ENCODE measurements at regions not wholly inside any gene's neighbourhood (a gene's known extent, or its start where the extent isn't known, plus 50 kb on each side); places are given as distances from the start of the nearest gene placed in this dataset.
"Not testable (repeated sequence)": the region's sequence is repeated elsewhere in the genome, so short reads cannot be mapped to it uniquely, and the experiment has no call there.

- peak in 1 of 2 experiments; percentile 52 for DNase-seq
Observed at GRCh38 chr12:58009405-58010195, 68.2 kb downstream of the ATP23 start.

DNA sequence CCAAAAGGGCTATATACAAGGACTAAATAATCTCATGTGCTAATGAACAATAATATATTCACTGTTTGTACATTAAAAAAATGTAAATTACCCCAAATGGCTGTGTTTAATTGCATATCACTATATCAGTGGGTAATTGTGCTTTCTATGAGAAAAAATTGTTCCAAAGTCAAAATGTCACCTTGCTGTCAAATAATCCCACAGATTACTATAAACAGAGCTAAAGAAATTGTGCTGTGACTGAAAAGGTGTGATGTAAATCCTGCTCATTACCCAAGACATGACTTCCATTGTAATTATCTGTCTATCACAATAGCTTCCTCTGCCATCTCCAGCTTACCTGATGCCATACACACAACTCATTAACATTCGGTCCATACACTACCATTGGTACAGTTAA, 70.3 kb downstream of the ATP23 start:
- no peak for DNase-seq

DNA sequence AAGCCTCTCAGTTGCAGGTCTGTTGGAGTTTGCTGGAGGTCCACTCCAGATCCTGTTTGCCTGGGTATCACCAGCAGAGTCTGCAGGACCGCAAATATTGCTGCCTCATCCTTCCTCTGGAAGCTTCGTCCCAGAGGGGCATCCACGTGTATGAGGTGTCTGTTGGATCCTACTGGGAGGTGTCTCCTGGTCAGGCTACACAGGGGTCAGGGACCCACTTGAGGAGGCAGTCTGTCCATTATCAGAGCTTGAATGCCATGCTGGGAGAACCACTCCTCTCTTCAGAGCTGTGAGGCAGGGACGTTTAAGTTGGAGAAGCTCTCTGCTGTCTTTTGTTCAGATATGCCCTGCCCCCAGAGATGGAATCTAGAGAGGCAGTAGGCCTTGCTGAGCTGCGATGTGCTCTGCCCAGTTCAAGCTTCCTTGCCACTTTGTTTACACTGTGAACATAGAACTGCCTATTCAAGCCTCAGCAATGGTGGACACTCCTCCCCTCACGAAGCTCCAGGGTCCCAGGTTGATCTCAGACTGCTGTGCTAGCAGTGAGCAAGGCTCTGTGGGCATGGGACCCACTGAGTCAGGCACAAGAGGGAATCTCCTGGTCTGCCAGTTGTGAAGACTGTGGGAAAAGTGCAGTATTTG, 81.1 kb downstream of the ATP23 start:
- not testable (repeated sequence) for DNase-seq

DNA sequence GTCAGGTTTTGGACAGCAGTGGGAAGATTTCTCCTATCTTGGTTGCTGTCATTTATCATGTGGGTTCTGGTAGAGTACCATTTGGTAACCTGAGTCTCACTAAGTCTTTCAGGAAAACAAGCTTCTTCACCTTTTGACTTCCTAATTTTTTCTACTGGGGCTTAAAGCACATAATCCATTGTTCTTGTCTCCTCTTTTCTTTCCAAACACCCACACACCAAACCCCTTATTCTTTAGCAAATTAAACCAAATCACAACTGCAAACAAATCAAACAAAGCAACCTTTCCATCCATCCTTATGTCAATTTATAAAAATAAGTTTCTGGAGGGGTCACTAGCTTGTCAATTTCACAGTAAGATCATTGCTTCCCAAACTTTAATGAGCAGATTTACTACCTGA, 84.1 kb downstream of the ATP23 start:
- DNase-seq: no peak

- peak in 1 of 2 experiments; percentile 36 for DNase-seq
Observed at GRCh38 chr12:58026426-58026825, 85.1 kb downstream of the ATP23 start.

- DNase-seq: peak; percentile 46 to 69
Observed at GRCh38 chr12:58026897-58027891, 85.8 kb downstream of the ATP23 start.

GRCh38 chr12:58028294-58028693, 86.9 kb downstream of the ATP23 start:
- no peak for DNase-seq

DNA sequence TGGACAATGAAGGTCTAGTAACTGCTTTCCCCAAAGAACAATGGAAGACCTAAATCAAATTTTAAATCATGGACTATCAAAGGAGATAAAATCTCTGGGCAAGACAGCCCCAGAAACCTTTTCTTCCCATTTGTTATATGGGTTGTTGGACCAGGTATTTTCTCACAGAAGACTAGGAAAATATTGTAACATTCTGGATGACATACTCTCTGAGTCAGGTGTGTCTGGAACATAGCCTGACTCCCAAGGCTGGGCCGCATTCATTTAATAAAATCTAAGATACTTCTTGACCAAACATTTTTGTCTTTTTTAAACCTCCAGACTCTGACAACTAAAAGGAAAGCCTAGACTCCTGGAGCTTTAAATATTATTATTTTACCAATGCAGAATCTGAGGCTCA, 87.9 kb downstream of the ATP23 start:
- no peak for DNase-seq

DNA sequence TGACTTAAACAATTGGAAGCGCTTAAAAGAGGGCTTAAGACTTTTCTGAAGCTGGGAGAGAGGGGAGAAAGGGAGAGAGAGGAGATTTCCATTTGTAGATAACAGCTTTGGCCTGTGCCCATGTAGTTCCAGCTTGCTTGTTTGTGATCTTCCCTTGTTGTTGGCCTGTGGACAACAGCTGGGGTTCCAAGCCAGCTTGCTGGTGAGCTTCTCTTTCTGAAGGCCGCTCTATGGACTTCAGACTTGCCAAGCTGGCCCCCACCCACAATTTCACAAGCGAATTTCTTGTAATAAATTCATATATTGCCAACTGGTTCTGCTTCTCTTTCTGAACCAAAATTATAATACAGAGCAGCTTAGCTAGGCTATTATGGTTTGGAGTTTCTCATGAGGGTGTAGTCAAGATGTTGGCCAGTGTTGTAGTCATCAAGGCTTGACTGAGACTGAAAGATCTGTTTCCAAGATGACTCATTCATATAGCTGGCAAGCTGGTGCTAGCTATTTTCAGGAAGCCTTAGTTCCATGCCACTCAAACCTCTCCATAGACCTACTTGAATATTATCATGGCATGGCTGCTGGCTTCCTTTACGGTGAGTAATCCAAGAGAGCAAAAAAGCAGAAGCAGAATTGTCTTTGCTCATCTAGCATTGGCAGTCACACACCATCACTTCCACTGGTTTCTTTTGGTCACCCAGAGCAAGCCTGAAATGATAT, 89.4 kb downstream of the ATP23 start:
- peak; percentile 85 to 93 for DNase-seq

DNA sequence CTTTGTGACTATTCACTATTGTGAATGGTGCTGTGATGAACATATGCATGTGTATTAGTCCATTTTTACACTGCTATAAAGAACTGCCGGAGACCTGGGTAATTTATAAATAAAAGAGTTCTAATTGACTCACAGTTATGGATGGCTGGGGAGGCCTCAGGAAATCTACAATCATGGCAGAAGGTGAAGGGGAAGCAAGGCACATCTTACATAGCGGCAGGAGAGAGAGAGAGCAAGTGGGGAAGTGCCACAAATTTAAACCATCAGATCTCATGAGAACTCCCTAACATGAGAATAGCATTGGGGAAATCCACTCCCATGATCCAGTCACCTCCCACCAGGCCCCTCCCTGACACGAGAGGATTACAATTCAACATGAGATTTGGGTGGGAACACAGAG, 90.8 kb downstream of the ATP23 start:
- no peak for DNase-seq

DNA sequence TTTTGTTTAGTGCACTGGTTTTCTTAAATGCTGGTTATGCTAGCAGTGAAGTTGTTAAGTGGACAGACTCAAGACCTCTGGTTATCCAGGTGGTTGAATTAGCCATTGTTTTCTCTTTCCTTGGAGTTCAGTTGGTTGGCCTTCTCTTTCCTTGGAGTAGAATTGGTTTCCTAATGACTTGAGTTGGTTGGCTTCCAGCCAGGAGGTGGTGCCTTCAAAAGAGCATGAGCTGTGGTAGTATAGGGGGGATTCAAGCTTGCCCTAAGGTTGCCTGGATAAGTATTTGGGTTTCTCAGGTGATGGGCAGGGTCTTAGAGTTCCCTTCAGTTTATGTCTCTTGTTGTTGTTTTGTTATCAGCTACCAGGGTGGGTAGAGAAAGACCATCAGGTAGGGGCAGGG, 92.5 kb downstream of the ATP23 start:
- no peak for DNase-seq

DNA sequence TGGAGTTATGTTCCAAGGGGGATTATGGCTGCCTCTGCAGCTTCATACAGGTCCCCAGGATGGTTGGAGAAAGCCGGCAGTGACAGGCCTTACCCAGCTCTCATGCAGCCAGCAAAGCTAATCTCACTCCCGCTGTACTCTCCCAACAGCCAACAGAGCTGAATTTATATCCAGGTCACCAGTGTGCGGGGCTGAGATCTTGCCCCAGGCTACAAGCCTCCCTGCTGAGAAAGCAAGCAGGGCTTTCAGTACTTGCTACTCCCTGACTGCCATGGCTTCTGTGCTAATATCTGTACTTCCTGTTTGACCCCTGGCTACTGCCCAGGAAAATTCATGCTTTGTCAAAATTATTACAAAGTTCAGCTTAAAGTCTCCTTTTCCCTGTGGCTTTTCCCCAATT, 92.9 kb downstream of the ATP23 start:
- DNase-seq: no peak

GRCh38 chr12:58034712-58035111, 93.3 kb downstream of the ATP23 start:
- no peak for DNase-seq

GRCh38 chr12:58041441-58041840, 100.1 kb downstream of the ATP23 start:
- DNase-seq: no peak

- no peak for DNase-seq
Observed at GRCh38 chr12:58044966-58045365, 103.6 kb downstream of the ATP23 start.

DNA sequence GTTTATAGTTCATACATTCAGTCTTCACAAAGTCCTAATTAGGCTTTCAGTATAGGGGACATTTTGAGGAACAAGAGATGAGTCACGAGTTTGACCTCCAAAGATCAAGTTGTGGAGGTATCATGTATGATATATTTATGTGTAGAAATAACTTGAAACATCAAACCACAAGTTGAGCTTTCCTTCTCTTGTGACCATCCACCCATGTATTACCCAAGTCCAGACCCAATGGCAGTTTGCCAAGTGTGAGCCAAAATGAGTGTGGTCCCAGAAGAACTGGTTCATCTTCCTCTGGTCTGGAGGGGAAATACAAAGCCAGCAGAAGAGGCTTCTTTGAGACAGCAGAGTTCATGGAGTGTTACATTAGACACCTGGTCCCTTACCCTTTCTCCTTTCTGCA, 104.9 kb downstream of the ATP23 start:
- DNase-seq: no peak

DNA sequence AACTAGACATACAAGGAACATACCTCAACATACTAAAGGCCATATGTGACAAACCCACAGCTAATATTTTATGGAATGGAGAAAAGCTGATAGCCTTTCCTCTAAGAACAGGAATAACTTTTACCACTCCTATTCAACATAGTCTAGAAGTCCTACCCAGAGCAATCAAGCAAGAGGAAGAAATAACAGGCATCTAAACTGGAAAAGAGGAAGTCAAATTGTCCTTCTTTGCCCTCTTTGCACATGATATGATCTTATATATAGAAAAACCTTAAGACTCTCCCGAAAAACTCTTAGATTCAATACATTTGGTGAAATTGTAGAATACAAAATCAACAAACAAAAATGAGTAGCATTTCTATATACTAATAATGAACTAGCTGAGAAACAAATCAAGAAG, 110.0 kb downstream of the ATP23 start:
- DNase-seq: no peak

DNA sequence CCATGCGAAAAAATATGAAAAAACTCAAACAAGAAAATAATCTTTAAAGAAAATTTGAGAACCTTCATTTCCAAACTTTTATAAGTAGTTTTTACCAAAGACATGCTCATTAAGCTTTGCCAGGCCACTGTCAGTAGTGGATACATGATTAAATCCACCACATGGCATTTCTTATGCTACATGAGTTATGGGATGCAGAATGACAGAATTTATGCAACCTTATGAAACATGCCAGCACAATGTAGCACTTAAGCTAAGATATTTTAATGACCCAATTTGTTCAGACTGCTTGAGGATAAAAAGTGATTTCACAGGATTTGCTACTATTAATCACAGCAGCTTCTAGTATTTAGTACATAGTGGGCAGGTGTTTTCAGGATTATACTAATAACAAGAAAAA, 123.3 kb downstream of the ATP23 start:
- no peak for DNase-seq

GRCh38 chr12:58066296-58066695, 124.9 kb downstream of the ATP23 start:
- peak; percentile 17 to 55 for DNase-seq

- no peak for DNase-seq
Observed at GRCh38 chr12:58067610-58068387, 126.4 kb downstream of the ATP23 start.

- no peak for DNase-seq
Observed at GRCh38 chr12:58068706-58069105, 127.3 kb downstream of the ATP23 start.

Data from NCI-H446 (cell line).